ENCODE measurements at regions not wholly inside any gene's neighbourhood (a gene's known extent, or its start where the extent isn't known, plus 50 kb on each side); places are given as distances from the start of the nearest gene placed in this dataset.

DNA sequence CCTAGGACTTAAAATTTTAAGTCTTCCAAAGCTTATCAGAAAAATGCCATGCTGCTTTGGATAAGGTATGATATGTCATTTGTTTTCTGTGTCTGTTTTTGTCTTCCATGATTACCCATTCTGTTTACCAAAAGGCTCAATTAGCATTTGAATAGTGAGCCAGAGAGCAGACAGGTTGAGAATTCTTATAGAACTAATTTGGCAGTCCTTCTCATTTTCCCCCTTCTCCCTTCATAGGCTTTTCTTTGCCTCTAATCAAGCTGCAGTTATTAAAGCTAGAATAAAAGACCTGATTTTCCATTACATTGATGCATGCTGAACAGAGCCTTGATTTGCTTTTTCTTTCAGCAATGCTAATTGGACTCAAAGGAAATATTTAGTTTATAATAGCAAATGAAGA, 993.0 kb downstream of the MAT2B start:
- Histone ChIP-seq H3K9me3 (ENCODE audit: severe bottlenecking) (no peaks in the 10 kb centered on the region), H3K27ac (ENCODE audit: poor library complexity, severe bottlenecking) (no peak overlapping the region), H3K36me3 (ENCODE audit: low read depth) (no peaks in the 10 kb centered on the region), H3K4me1 (ENCODE audit: insufficient read depth, poor library complexity, severe bottlenecking) (no peaks in the 10 kb centered on the region), H3K4me3 (ENCODE audit: severe bottlenecking) (no peak overlapping the region), H3K27me3 (ENCODE audit: insufficient read depth, poor library complexity, severe bottlenecking) (peaks cover 6% of the 10 kb centered on the region)
- no peak for DNase-seq (ENCODE audit: low spot score)
- TF ChIP-seq, protein P1, sequence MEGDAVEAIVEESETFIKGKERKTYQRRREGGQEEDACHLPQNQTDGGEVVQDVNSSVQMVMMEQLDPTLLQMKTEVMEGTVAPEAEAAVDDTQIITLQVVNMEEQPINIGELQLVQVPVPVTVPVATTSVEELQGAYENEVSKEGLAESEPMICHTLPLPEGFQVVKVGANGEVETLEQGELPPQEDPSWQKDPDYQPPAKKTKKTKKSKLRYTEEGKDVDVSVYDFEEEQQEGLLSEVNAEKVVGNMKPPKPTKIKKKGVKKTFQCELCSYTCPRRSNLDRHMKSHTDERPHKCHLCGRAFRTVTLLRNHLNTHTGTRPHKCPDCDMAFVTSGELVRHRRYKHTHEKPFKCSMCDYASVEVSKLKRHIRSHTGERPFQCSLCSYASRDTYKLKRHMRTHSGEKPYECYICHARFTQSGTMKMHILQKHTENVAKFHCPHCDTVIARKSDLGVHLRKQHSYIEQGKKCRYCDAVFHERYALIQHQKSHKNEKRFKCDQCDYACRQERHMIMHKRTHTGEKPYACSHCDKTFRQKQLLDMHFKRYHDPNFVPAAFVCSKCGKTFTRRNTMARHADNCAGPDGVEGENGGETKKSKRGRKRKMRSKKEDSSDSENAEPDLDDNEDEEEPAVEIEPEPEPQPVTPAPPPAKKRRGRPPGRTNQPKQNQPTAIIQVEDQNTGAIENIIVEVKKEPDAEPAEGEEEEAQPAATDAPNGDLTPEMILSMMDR (IDR thresholded peaks at IDR 0.05; ENCODE audit: poor library complexity, severe bottlenecking) = no peak
- no peak for ATAC-seq (ENCODE audit: low read depth)

DNA sequence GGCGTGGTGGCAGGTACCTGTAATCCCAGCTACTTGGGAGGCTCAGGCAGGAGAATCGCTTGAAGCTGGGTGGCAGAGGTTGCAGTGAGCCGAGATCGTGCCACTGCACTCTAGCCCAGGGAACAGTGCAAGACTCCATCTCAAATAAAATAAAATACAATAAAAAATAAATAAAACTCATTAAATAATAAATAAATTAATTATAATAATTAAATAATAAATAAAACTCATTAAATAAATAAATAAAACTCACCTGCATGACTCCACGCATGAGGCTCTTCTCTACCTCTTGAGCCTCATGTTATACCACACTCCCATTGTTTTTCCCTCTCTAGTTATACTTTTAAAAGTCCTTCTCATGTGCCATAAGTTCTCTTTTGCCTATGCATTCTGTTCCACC, 995.4 kb downstream of the MAT2B start:
- no peak for ATAC-seq (ENCODE audit: low read depth)
- Histone ChIP-seq H3K4me1 (ENCODE audit: insufficient read depth, poor library complexity, severe bottlenecking) (no peaks in the 10 kb centered on the region), H3K4me3 (ENCODE audit: severe bottlenecking) (no peak overlapping the region), H3K27me3 (ENCODE audit: insufficient read depth, poor library complexity, severe bottlenecking) (peaks cover 14% of the 10 kb centered on the region), H3K9me3 (ENCODE audit: severe bottlenecking) (no peaks in the 10 kb centered on the region), H3K27ac (ENCODE audit: poor library complexity, severe bottlenecking) (no peak overlapping the region), H3K36me3 (ENCODE audit: low read depth) (no peaks in the 10 kb centered on the region)
- TF ChIP-seq, protein P1 (IDR thresholded peaks at IDR 0.05; ENCODE audit: poor library complexity, severe bottlenecking) = no peak
- no peak for DNase-seq (ENCODE audit: low spot score)

DNA sequence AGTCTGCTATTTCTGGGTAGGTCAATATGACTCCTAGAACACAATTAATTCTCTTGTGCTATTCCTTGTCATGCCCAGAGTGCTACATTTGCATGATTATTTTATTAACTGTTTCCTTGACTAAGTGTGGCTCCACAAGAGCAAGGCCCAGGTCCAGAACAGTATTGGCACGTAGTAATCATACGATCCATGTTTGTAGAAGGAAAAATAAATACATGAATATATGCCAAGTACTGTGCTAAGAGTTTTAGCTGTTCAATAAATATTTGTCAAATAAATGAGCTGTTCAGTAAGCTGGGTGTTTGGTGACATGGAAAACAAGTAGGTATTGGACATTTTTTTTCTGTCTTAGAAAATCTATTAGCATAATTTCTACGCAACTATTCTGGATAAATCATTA, 995.9 kb downstream of the MAT2B start:
- ATAC-seq (ENCODE audit: low read depth) (no peak), DNase-seq (ENCODE audit: low spot score) (no peak)
- peaks cover 14% of the 10 kb centered on the region for H3K27me3 ChIP-seq (ENCODE audit: insufficient read depth, poor library complexity, severe bottlenecking)
- no peaks in the 10 kb centered on the region for H3K9me3 ChIP-seq (ENCODE audit: severe bottlenecking)
- TF ChIP-seq, protein P1 (IDR thresholded peaks at IDR 0.05; ENCODE audit: poor library complexity, severe bottlenecking) = no peak
- no peak overlapping the region for H3K4me3 ChIP-seq (ENCODE audit: severe bottlenecking)
- no peaks in the 10 kb centered on the region for H3K4me1 ChIP-seq (ENCODE audit: insufficient read depth, poor library complexity, severe bottlenecking)
- H3K36me3 ChIP-seq (ENCODE audit: low read depth) = no peaks in the 10 kb centered on the region
- no peak overlapping the region for H3K27ac ChIP-seq (ENCODE audit: poor library complexity, severe bottlenecking)

DNA sequence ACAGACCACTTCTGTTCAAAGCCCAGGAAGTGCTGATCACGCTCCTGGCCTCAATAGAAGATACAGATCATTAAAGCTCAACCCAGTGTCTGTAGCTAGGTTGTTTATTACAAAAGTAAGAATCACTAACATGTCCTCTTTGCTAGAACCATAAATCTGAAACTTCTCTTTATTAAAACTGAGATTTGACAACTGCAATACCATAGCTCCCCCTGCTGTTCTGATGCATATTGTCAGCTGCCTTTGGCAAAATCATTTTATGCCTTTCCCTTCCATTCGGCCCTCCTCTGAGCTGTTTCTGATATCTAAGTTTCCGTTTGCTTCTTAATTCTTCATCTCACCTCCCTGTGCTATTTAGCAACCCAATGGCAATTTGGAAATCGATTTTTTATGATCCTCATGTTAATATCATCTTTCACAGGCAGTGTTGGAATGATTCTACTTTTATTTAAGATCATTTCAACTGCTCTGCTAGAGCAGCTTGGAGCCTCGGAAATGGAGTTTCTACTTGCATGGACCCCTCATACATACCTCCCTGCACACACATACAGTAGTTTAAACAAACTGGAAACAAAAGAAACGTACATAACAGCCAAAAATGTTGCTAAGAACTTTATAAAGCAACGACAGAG, 998.8 kb downstream of the MAT2B start:
- DNase-seq (ENCODE audit: low spot score) = no peak
- Histone ChIP-seq H3K36me3 (ENCODE audit: low read depth) (no peaks in the 10 kb centered on the region), H3K27me3 (ENCODE audit: insufficient read depth, poor library complexity, severe bottlenecking) (peaks cover 37% of the 10 kb centered on the region), H3K27ac (ENCODE audit: poor library complexity, severe bottlenecking) (no peak overlapping the region), H3K4me1 (ENCODE audit: insufficient read depth, poor library complexity, severe bottlenecking) (no peaks in the 10 kb centered on the region), H3K9me3 (ENCODE audit: severe bottlenecking) (no peaks in the 10 kb centered on the region), H3K4me3 (ENCODE audit: severe bottlenecking) (no peak overlapping the region)
- peak; percentile 61; the same call in 2 of the 3 replicates for ATAC-seq (ENCODE audit: low read depth)
- TF ChIP-seq, protein P1 (IDR thresholded peaks at IDR 0.05; ENCODE audit: poor library complexity, severe bottlenecking) = peak; percentile 95

DNA sequence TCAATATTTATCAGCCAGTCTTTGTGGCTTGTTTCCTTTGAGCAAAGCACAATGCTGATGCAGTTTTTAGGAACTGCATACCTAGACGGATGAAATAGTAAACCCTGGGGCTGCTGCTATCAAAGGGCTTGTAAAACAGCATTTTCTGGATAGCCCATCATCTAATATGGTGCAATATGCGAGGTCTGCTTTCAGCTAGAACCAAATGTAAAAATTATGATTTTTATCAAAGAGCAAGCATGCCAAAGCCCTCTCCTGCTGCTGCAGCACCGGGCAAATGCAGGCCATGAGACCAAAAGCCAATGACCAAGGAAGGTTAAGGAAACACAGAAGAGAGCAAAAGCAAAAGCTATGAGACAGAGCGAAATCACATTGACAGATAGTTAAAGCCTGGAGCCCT, 1000.4 kb downstream of the MAT2B start:
- H3K27ac ChIP-seq (ENCODE audit: poor library complexity, severe bottlenecking) = no peak overlapping the region
- H3K9me3 ChIP-seq (ENCODE audit: severe bottlenecking) = no peaks in the 10 kb centered on the region
- no peak overlapping the region for H3K4me3 ChIP-seq (ENCODE audit: severe bottlenecking)

More for the DNA sequence above, 1000.4 kb downstream of the MAT2B start:
- TF ChIP-seq, protein P1 (IDR thresholded peaks at IDR 0.05; ENCODE audit: poor library complexity, severe bottlenecking) = no peak
- Histone ChIP-seq H3K27me3 (ENCODE audit: insufficient read depth, poor library complexity, severe bottlenecking) (peaks cover 45% of the 10 kb centered on the region), H3K36me3 (ENCODE audit: low read depth) (no peaks in the 10 kb centered on the region; the same call in 1 of the 2 replicates), H3K4me1 (ENCODE audit: insufficient read depth, poor library complexity, severe bottlenecking) (no peaks in the 10 kb centered on the region)
- DNase-seq (ENCODE audit: low spot score) (no peak), ATAC-seq (ENCODE audit: low read depth) (no peak)
